SK-N-SH (cell line): ENCODE measurements at regions not wholly inside any gene's neighbourhood (a gene's known extent, or its start where the extent isn't known, plus 50 kb on each side); places are given as distances from the start of the nearest gene placed in this dataset.

ENCODE experiments used
- CTCF ChIA-PET: fragments of 300-600, 350-600 bp; formaldehyde crosslinking; extraction: SDS; loops from one replicate; lab custom pipeline; 2021; lab: Yijun Ruan, JAX
- POLR2A ChIA-PET: fragments of 350-600 bp; sonication (Branson Sonifier 250); formaldehyde crosslinking; extraction: SDS; loops from one replicate; lab custom pipeline; 2020; ENCODE audit warnings: antibody characterized with exemption, inconsistent platforms; lab: Yijun Ruan, JAX
- DNase-seq: peaks from one replicate; pipeline ENCODE4 v3.0.0; 2012
- H2AFZ ChIP-seq: fragments of 200-600 bp; sonication (generic); 2 replicates; pipeline ENCODE4 v1.8.1; 2016; ENCODE audit warnings: antibody characterized with exemption, mild to moderate bottlenecking, low read depth
- H3F3A ChIP-seq: fragments of 200-600 bp; sonication (generic); replicated peaks from 2 replicates; pipeline ENCODE3; 2016; ENCODE audit warnings: antibody characterized with exemption, mild to moderate bottlenecking; ENCODE audit not compliant: insufficient read depth
- H3K27ac ChIP-seq, 2 experiments: fragments of 200-500 bp in 1 of 2; fragments of 200-600 bp in 1 of 2; sonication (Bioruptor generic) in 1 of 2; sonication (generic), shearing (Covaris generic) in 1 of 2; 2 replicates each; pipeline versions ENCODE4 v1.5.1 to v1.6.1; 2014 to 2016; ENCODE audit warnings: low read depth in 2 of 2, inconsistent platforms in 1 of 2, low read length in 1 of 2, mild to moderate bottlenecking in 1 of 2, mixed read lengths in 1 of 2
- H3K27me3 ChIP-seq: fragments of 200-600 bp; sonication (generic), shearing (Covaris generic); 2 replicates; pipeline ENCODE4 v1.6.1; 2016; ENCODE audit warnings: mixed run types; ENCODE audit not compliant: insufficient read depth
- H3K36me3 ChIP-seq, 2 experiments: fragments of 200-500 bp in 1 of 2; fragments of 200-600 bp in 1 of 2; sonication (Bioruptor generic) in 1 of 2; sonication (generic) in 1 of 2; replicated peaks in 1 of 2; 2 replicates each; pipeline versions ENCODE3 to v1.5.1; 2014 to 2016; ENCODE audit warnings: low read length in 1 of 2, mild to moderate bottlenecking in 1 of 2; ENCODE audit not compliant: insufficient read depth in 2 of 2, control insufficient read depth in 1 of 2
- H3K4me1 ChIP-seq, 2 experiments: fragments of 200-500 bp in 1 of 2; fragments of 200-600 bp in 1 of 2; sonication (Bioruptor generic) in 1 of 2; sonication (generic), shearing (Covaris generic) in 1 of 2; 2 replicates each; pipeline versions ENCODE4 v1.5.1 to v1.6.1; 2014 to 2016; ENCODE audit warnings: low read depth in 1 of 2, low read length in 1 of 2, mixed run types in 1 of 2; ENCODE audit not compliant: insufficient read depth in 2 of 2, control insufficient read depth in 1 of 2
- H3K4me2 ChIP-seq: fragments of 200-600 bp; sonication (generic), shearing (Covaris generic); 2 replicates; pipeline ENCODE4 v1.6.1; 2017; ENCODE audit warnings: mixed run types
- H3K4me3 ChIP-seq, 2 experiments: fragments of 200-500 bp in 1 of 2; fragments of 200-600 bp in 1 of 2; sonication (Bioruptor generic) in 1 of 2; sonication (generic), shearing (Covaris generic) in 1 of 2; 2 replicates each; pipeline versions ENCODE4 v1.5.1 to v1.8.1; 2014 to 2016; ENCODE audit warnings: low read depth in 2 of 2, inconsistent platforms in 1 of 2, low read length in 1 of 2, mild to moderate bottlenecking in 1 of 2, mixed read lengths in 1 of 2, moderate library complexity in 1 of 2
- H3K79me2 ChIP-seq: fragments of 200-600 bp; sonication (generic); 2 replicates; pipeline ENCODE4 v1.8.1; 2017; ENCODE audit warnings: mild to moderate bottlenecking; ENCODE audit not compliant: insufficient read depth
- H3K9ac ChIP-seq: fragments of 200-600 bp; sonication (generic); 2 replicates; pipeline ENCODE4 v1.6.1; 2017; ENCODE audit warnings: mixed run types
- H3K9me2 ChIP-seq: fragments of 200-600 bp; sonication (generic); 2 replicates; pipeline ENCODE4 v1.6.1; 2017; ENCODE audit warnings: mixed run types
- H3K9me3 ChIP-seq: fragments of 200-600 bp; sonication (generic); 2 replicates; pipeline ENCODE4 v1.6.1; 2017; ENCODE audit warnings: mixed run types, mild to moderate bottlenecking, moderate library complexity
- H4K20me1 ChIP-seq: fragments of 200-600 bp; sonication (generic); 2 replicates; pipeline ENCODE4 v1.6.1; 2017; ENCODE audit warnings: mild to moderate bottlenecking, mixed run types; ENCODE audit not compliant: insufficient read depth
- CHD2 ChIP-seq: fragments of 150-350 bp; IDR thresholded peaks from 2 replicates; pipeline ENCODE4 v1.6.1; 2018; ENCODE audit warnings: low read length; ENCODE audit not compliant: partially characterized antibody
- CTCF ChIP-seq: fragments of 200-600 bp; sonication (generic); IDR thresholded peaks from 2 replicates; pipeline ENCODE4 v1.6.1; 2017; ENCODE audit warnings: antibody characterized with exemption, mild to moderate bottlenecking, moderate library complexity
- FOXJ3 ChIP-seq: sonication (generic); formaldehyde crosslinking; IDR thresholded peaks from 2 replicates; pipeline ENCODE4 v1.5.1; 2020; ENCODE audit warnings: mild to moderate bottlenecking, missing genetic modification reagents
- GABPA ChIP-seq: IDR thresholded peaks from 2 replicates; pipeline ENCODE4 v1.4.0; 2012; ENCODE audit warnings: low read depth, mild to moderate bottlenecking
- GATA2 ChIP-seq: sonication (generic); formaldehyde crosslinking; IDR thresholded peaks from 2 replicates; pipeline ENCODE4 v1.5.0; 2020; ENCODE audit warnings: mild to moderate bottlenecking, missing genetic modification reagents
- IRF3 ChIP-seq: fragments of 150-350 bp; IDR thresholded peaks from 2 replicates; pipeline ENCODE4 v1.6.1; 2016; ENCODE audit warnings: mild to moderate bottlenecking, low read depth, low read length
- MAX ChIP-seq: IDR thresholded peaks from 2 replicates; pipeline ENCODE4 v1.4.0; 2012; ENCODE audit warnings: low read depth
- NFIC ChIP-seq: IDR thresholded peaks from 2 replicates; pipeline ENCODE4 v1.4.0; 2012; ENCODE audit warnings: borderline replicate concordance
- PBX3 ChIP-seq: IDR thresholded peaks from 2 replicates; pipeline ENCODE4; 2012
- RCOR1 ChIP-seq: fragments of 150-350 bp; IDR thresholded peaks from 2 replicates; pipeline ENCODE4 v1.6.1; 2017; ENCODE audit warnings: antibody characterized with exemption, low read length
- REST ChIP-seq: IDR thresholded peaks from 2 replicates; pipeline ENCODE4 v1.6.1; 2012; ENCODE audit warnings: mild to moderate bottlenecking, low read depth, low read length, moderate library complexity
- RFX5 ChIP-seq: IDR thresholded peaks from 2 replicates; pipeline ENCODE4 v1.6.1; 2012; ENCODE audit warnings: mild to moderate bottlenecking, improper control_type of control experiment, low read length
- SIN3A ChIP-seq: IDR thresholded peaks from 2 replicates; pipeline ENCODE4 v1.6.1; 2012; ENCODE audit warnings: low read depth, mild to moderate bottlenecking, low read length, moderate library complexity, borderline replicate concordance
- TAF1 ChIP-seq: IDR thresholded peaks from 2 replicates; pipeline ENCODE4 v1.6.1; 2012; ENCODE audit warnings: low read depth, mild to moderate bottlenecking, low read length, moderate library complexity, borderline replicate concordance
- TCF12 ChIP-seq: IDR thresholded peaks from 2 replicates; pipeline ENCODE4 v1.4.0; 2012
- USF2 ChIP-seq: fragments of 150-350 bp; IDR thresholded peaks from 2 replicates; pipeline ENCODE4 v1.6.1; 2017; ENCODE audit warnings: antibody characterized with exemption, low read length, low read depth, borderline replicate concordance
- YY1 ChIP-seq: IDR thresholded peaks from 2 replicates; pipeline ENCODE4 v1.4.0; 2012; ENCODE audit warnings: low read depth, mild to moderate bottlenecking
- WGBS: methylation state at CpG from one replicate; pipeline ENCODE4 v1.1.6; 2017; ENCODE audit warnings: low lambda C conversion rate; 5-methylcytosine and 5-hydroxymethylcytosine counted together

- TF ChIP-seq REST: no peak
- no peak for TF ChIP-seq RFX5
- no peak for TF ChIP-seq TAF1
- no peak for TF ChIP-seq IRF3
- peak; percentile 53; the same call in 1 of the 2 replicates for TF ChIP-seq NFIC
- 0 out of 2 replicates have a peak, but pooled peaks have one; percentile 22 for TF ChIP-seq FOXJ3
- no peak for TF ChIP-seq YY1
- TF ChIP-seq, all 33 proteins: peak for 15
These were observed 112.8 kb upstream of the CDC42EP3 start (continued) for GRCh38 chr2:37784071-37784758.

- peak overlapping the region in 1 of 2 experiments; percentile 81; a peak in 2 of 4 replicates for H3K27ac ChIP-seq
- H3K27me3 ChIP-seq: no peaks in the 10 kb centered on the region
- no peaks in the 10 kb centered on the region for H3K9me2 ChIP-seq
- no peak overlapping the region for H2AFZ ChIP-seq
- no peak for DNase-seq
- H3K79me2 ChIP-seq: no peaks in the 10 kb centered on the region
- no peaks in the 10 kb centered on the region for H4K20me1 ChIP-seq
- no peaks in the 10 kb centered on the region for H3K36me3 ChIP-seq
- H3K9me3 ChIP-seq: peaks cover 7% of the 10 kb centered on the region; the same call in 1 of the 2 replicates
- no peak overlapping the region for H3K4me3 ChIP-seq
- ChIA-PET POLR2A (no interaction called here), CTCF (interaction anchor here (0.9 to 2.3 kb wide), 3 partner anchors 10 to 93 kb away, joined by 4 to 9 read pairs (median 4); no protein-coding TSS in a partner anchor)
- H3K4me1 ChIP-seq: peaks cover 9 to 21% of the 10 kb centered on the region in 2 experiments; a peak in 3 of 4 replicates
- H3K9ac ChIP-seq: no peak overlapping the region
- H3F3A ChIP-seq: peaks cover 29% of the 10 kb centered on the region
- WGBS: 83% methylated on average over 5 of the region's 5 CpGs
- H3K4me2 ChIP-seq: no peak overlapping the region
- no peak for TF ChIP-seq CHD2
- no peak for TF ChIP-seq RFX5
- TF ChIP-seq RCOR1: no peak
- TF ChIP-seq FOXJ3: no peak
- TF ChIP-seq GATA2 (CRISPR knock-in tag): no peak
- TF ChIP-seq GABPA: no peak
- no peak for TF ChIP-seq CTCF
- TF ChIP-seq NFIC: no peak
- TF ChIP-seq USF2: no peak
- no peak for TF ChIP-seq TCF12
- TF ChIP-seq SIN3A: no peak
- no peak for TF ChIP-seq MAX
- no peak for TF ChIP-seq PBX3
- TF ChIP-seq REST: no peak
These were observed 113.3 kb upstream of the CDC42EP3 start for GRCh38 chr2:37784759-37785149.
